ENCODE measurements at regions not wholly inside any gene's neighbourhood (a gene's known extent, or its start where the extent isn't known, plus 50 kb on each side); places are given as distances from the start of the nearest gene placed in this dataset.

GRCh38 chr11:29135504-29135903 lies 881.3 kb downstream of the KCNA4 start:
- Histone ChIP-seq H2AFZ (ENCODE audit: low read depth, low read length, poor library complexity, severe bottlenecking) (no peak overlapping the region), H4K20me1 (ENCODE audit: insufficient read depth) (no peaks in the 10 kb centered on the region), H3K79me2 (ENCODE audit: insufficient read depth, low read length) (no peaks in the 10 kb centered on the region), H3K9ac (ENCODE audit: low read length) (no peak overlapping the region), H3K4me3 (replicated peaks in 1 of 2; ENCODE audit: low read depth in 1 of 2, low read length in 2 of 2) (no peak overlapping the region), H3K27ac (ENCODE audit: low read depth, low read length) (no peak overlapping the region), H3K27me3 (ENCODE audit: insufficient read depth, low read length) (no peaks in the 10 kb centered on the region), H3K9me3 (ENCODE audit: control insufficient read depth in 1 of 2, insufficient read depth in 1 of 2, low read depth in 1 of 2, low read length in 2 of 2) (no peaks in the 10 kb centered on the region), H3K4me1 (ENCODE audit: control insufficient read depth in 1 of 2, insufficient read depth in 2 of 2, low read length in 2 of 2) (no peaks in the 10 kb centered on the region), H3K36me3 (ENCODE audit: control insufficient read depth in 1 of 2, insufficient read depth in 2 of 2, low read length in 2 of 2) (no peaks in the 10 kb centered on the region), H3K4me2 (ENCODE audit: low read length) (no peak overlapping the region), H3K9me2 (ENCODE audit: insufficient read depth) (no peaks in the 10 kb centered on the region)
- CTCF ChIA-PET: no interaction called here
- BruUV-seq (replicated peaks): no TSS peak
- RAD21 ChIA-PET (ENCODE audit: low non-redundant PET in 1 of 2, low total read pairs in 2 of 2, uncharacterized antibody in 2 of 2, unreplicated experiment in 2 of 2): no interaction called here
- POLR2A ChIA-PET: no interaction called here
- DNase-seq (ENCODE audit: low read depth, low spot score): no peak
- intact Hi-C loops (cut with micrococcal nuclease): no loop called here
- no peak for ATAC-seq
- TF ChIP-seq, protein P1, sequence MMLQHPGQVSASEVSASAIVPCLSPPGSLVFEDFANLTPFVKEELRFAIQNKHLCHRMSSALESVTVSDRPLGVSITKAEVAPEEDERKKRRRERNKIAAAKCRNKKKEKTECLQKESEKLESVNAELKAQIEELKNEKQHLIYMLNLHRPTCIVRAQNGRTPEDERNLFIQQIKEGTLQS (IDR thresholded peaks at IDR 0.05): no peak
- TF ChIP-seq EGR1 (IDR thresholded peaks at IDR 0.05; ENCODE audit: low read depth) (no peak), RAD21 (IDR thresholded peaks at IDR 0.05; ENCODE audit: low read depth) (no peak), ELF1 (IDR thresholded peaks at IDR 0.05; ENCODE audit: borderline replicate concordance, low read depth) (no peak), FOSL1 (IDR thresholded peaks at IDR 0.05; ENCODE audit: low read depth) (no peak), EZH2phosphoT487 (IDR thresholded peaks at IDR 0.05; ENCODE audit: borderline replicate concordance) (no peak), CTCF (IDR thresholded peaks at IDR 0.05 in 2 of 3, conservative IDR thresholded peaks at IDR 0.05 in 1 of 3; ENCODE audit: borderline replicate concordance in 1 of 3, insufficient read depth in 1 of 3, low read depth in 2 of 3, low read length in 2 of 3) (no peak), TCF7L2 (IDR thresholded peaks at IDR 0.05; ENCODE audit: borderline replicate concordance, extremely low read depth, insufficient read depth, insufficient read length) (no peak), POLR2AphosphoS5 (IDR thresholded peaks at IDR 0.05; ENCODE audit: low read depth, low read length) (no peak), ZBTB33 (IDR thresholded peaks at IDR 0.05; ENCODE audit: extremely low read depth, insufficient replicate concordance, low read length) (no peak), CEBPB (IDR thresholded peaks at IDR 0.05; ENCODE audit: low read depth) (no peak)
